HCT116 (cell line): ENCODE measurements at regions not wholly inside any gene's neighbourhood (a gene's known extent, or its start where the extent isn't known, plus 50 kb on each side); places are given as distances from the start of the nearest gene placed in this dataset.

Experiments used
- POLR2AphosphoS5 ChIP-seq: IDR thresholded peaks from 2 replicates; pipeline ENCODE4 v1.6.1; 2011; ENCODE audit warnings: mild to moderate bottlenecking, low read depth, low read length, moderate library complexity
- TCF7L2 ChIP-seq: IDR thresholded peaks from 2 replicates; pipeline ENCODE4 v1.7.0; 2011; ENCODE audit warnings: borderline replicate concordance, inconsistent platforms; ENCODE audit not compliant: insufficient read depth, insufficient read length; ENCODE audit errors: extremely low read depth
- TF ChIP-seq, protein P1 (sequence below), 3 experiments: fragments of 200-600 bp in 1 of 3; sonication (generic) in 1 of 3; IDR thresholded peaks in 2 of 3; conservative IDR thresholded peaks in 1 of 3; 2 replicates each; pipeline ENCODE4 v1.5.1; 2012 to 2017; ENCODE audit warnings: low read depth in 2 of 3, low read length in 2 of 3, antibody characterized with exemption in 1 of 3, borderline replicate concordance in 1 of 3, control low read depth in 1 of 3, mild to moderate bottlenecking in 1 of 3, mixed read lengths in 1 of 3, mixed run types in 1 of 3, moderate library complexity in 1 of 3; ENCODE audit not compliant: insufficient read depth in 1 of 3

DNA sequence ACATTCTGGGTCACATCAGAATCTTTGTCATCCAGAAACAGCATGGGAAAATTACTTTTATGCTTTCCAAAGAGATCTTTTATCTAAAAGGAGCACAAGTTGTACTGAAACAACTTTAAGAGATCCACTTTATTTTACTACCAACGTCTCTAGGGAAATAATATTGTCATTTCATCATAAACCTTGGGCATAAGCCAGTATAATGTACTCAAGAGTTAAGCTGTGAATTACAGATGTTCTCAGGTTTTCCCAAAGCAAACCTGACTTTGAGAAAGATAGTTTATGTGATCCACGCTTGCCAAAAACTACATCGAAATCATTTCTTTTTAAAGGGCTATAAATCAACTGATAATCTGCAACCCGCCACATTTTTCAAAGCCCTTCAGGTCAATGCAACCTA lies 124.1 kb upstream of the CRBN start:
- TF ChIP-seq TCF7L2 (no peak), POLR2AphosphoS5 (no peak)
- TF ChIP-seq, protein P1, sequence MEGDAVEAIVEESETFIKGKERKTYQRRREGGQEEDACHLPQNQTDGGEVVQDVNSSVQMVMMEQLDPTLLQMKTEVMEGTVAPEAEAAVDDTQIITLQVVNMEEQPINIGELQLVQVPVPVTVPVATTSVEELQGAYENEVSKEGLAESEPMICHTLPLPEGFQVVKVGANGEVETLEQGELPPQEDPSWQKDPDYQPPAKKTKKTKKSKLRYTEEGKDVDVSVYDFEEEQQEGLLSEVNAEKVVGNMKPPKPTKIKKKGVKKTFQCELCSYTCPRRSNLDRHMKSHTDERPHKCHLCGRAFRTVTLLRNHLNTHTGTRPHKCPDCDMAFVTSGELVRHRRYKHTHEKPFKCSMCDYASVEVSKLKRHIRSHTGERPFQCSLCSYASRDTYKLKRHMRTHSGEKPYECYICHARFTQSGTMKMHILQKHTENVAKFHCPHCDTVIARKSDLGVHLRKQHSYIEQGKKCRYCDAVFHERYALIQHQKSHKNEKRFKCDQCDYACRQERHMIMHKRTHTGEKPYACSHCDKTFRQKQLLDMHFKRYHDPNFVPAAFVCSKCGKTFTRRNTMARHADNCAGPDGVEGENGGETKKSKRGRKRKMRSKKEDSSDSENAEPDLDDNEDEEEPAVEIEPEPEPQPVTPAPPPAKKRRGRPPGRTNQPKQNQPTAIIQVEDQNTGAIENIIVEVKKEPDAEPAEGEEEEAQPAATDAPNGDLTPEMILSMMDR (IDR thresholded peaks at IDR 0.05 in 2 of 3, conservative IDR thresholded peaks at IDR 0.05 in 1 of 3; ENCODE audit: borderline replicate concordance in 1 of 3, insufficient read depth in 1 of 3, low read depth in 2 of 3, low read length in 2 of 3): no peak
